ENCODE measurements at regions not wholly inside any gene's neighbourhood (a gene's known extent, or its start where the extent isn't known, plus 50 kb on each side); places are given as distances from the start of the nearest gene placed in this dataset.
"Not testable (repeated sequence)": the region's sequence is repeated elsewhere in the genome, so short reads cannot be mapped to it uniquely, and the experiment has no call there.

DNA sequence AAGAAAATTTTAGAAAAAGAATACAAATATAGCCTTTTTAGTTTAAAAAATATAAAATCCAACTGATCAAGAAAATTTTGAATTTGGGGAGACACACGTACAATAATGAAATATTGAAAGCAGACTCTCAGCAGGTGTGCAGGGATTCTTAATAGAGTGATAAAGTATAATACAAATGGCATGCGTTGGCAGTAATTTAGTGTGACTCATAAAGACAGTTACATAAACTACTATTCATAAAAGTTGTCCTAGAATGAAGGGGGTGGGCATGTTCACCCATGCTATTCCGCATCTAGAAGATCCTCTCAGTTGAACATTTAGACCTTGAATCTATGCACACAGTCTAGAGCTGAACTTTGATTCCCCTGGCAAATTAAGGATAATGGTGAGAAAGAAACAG is 200.4 kb upstream of the AVPR1A start:
- WGBS (ENCODE audit: insufficient coverage) = no CpG with 5 or more reads among the region's 3 CpGs
- no peaks in the 10 kb centered on the region for H3K4me1 Mint-ChIP-seq
- Histone ChIP-seq H4K20me1 (ENCODE audit: control insufficient read depth, insufficient read depth, low read length, poor library complexity, severe bottlenecking) (no peaks in the 10 kb centered on the region), H3K27me3 (replicated peaks in 1 of 4; ENCODE audit: control extremely low read depth in 1 of 4, control insufficient read depth in 3 of 4, insufficient read depth in 4 of 4, low read length in 3 of 4) (no peaks in the 10 kb centered on the region), H3K36me3 (replicated peaks in 1 of 2; ENCODE audit: control extremely low read depth in 1 of 2, control insufficient read depth in 1 of 2, extremely low read depth in 1 of 2, insufficient read depth in 2 of 2, low read length in 1 of 2) (no peaks in the 10 kb centered on the region), H3K9ac (ENCODE audit: low read length) (no peak overlapping the region), H3K4me2 (replicated peaks; ENCODE audit: low read depth, low read length, poor library complexity, severe bottlenecking) (no peak overlapping the region), H3K9me3 (ENCODE audit: control extremely low read depth in 1 of 3, control insufficient read depth in 2 of 3, insufficient read depth in 1 of 3, low read length in 2 of 3) (no peaks in the 10 kb centered on the region), H3K4me3 (ENCODE audit: control extremely low read depth in 1 of 5, extremely low read depth in 1 of 5, insufficient read depth in 1 of 5, low read depth in 2 of 5, low read length in 4 of 5) (no peak overlapping the region), H3K27ac (ENCODE audit: low read length in 2 of 2) (no peak overlapping the region), H2AFZ (ENCODE audit: insufficient read depth, low read depth, low read length, poor library complexity, severe bottlenecking) (no peak overlapping the region), H3K4me1 (ENCODE audit: control insufficient read depth in 2 of 2, insufficient read depth in 2 of 2, low read length in 2 of 2) (no peaks in the 10 kb centered on the region), H3K79me2 (ENCODE audit: control insufficient read depth, insufficient read depth, low read length) (no peaks in the 10 kb centered on the region)
- no peak overlapping the region for H3K27ac Mint-ChIP-seq
- DNase-seq = no peak
- H3K27me3 Mint-ChIP-seq = no peaks in the 10 kb centered on the region
- CTCF ChIA-PET = no interaction called here
- intact Hi-C loops (cut with micrococcal nuclease) = no loop called here
- POLR2A ChIA-PET = no interaction called here
- no peaks in the 10 kb centered on the region for H3K9me3 Mint-ChIP-seq (ENCODE audit: insufficient read depth)
- no peak for ATAC-seq (ENCODE audit: low read depth)
- no peak for TF ChIP-seq EZH2 (IDR thresholded peaks at IDR 0.05; ENCODE audit: borderline replicate concordance, insufficient read depth, low read depth, low read length, poor library complexity, severe bottlenecking)
- TF ChIP-seq, protein P1, sequence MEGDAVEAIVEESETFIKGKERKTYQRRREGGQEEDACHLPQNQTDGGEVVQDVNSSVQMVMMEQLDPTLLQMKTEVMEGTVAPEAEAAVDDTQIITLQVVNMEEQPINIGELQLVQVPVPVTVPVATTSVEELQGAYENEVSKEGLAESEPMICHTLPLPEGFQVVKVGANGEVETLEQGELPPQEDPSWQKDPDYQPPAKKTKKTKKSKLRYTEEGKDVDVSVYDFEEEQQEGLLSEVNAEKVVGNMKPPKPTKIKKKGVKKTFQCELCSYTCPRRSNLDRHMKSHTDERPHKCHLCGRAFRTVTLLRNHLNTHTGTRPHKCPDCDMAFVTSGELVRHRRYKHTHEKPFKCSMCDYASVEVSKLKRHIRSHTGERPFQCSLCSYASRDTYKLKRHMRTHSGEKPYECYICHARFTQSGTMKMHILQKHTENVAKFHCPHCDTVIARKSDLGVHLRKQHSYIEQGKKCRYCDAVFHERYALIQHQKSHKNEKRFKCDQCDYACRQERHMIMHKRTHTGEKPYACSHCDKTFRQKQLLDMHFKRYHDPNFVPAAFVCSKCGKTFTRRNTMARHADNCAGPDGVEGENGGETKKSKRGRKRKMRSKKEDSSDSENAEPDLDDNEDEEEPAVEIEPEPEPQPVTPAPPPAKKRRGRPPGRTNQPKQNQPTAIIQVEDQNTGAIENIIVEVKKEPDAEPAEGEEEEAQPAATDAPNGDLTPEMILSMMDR (IDR thresholded peaks at IDR 0.05) = no peak
- H3K4me3 Mint-ChIP-seq = no peak overlapping the region

- Mint-ChIP-seq H3K9me3 (ENCODE audit: insufficient read depth) (no peaks in the 10 kb centered on the region), H3K27ac (no peak overlapping the region), H3K4me1 (no peaks in the 10 kb centered on the region), H3K27me3 (no peaks in the 10 kb centered on the region), H3K4me3 (no peak overlapping the region)
- ATAC-seq (ENCODE audit: low read depth) (no peak), DNase-seq (no peak)
- 62% methylated on average over 2 of the region's 3 CpGs for WGBS (ENCODE audit: insufficient coverage)
- intact Hi-C loops (cut with micrococcal nuclease) = no loop called here
- ChIA-PET POLR2A (no interaction called here), CTCF (no interaction called here)
- Histone ChIP-seq H2AFZ (ENCODE audit: insufficient read depth, low read depth, low read length, poor library complexity, severe bottlenecking) (no peak overlapping the region), H3K79me2 (ENCODE audit: control insufficient read depth, insufficient read depth, low read length) (no peaks in the 10 kb centered on the region), H3K27ac (ENCODE audit: low read length in 2 of 2) (no peak overlapping the region), H3K9me3 (ENCODE audit: control extremely low read depth in 1 of 3, control insufficient read depth in 2 of 3, insufficient read depth in 1 of 3, low read length in 2 of 3) (no peaks in the 10 kb centered on the region), H3K9ac (ENCODE audit: low read length) (no peak overlapping the region), H3K36me3 (replicated peaks in 1 of 2; ENCODE audit: control extremely low read depth in 1 of 2, control insufficient read depth in 1 of 2, extremely low read depth in 1 of 2, insufficient read depth in 2 of 2, low read length in 1 of 2) (no peaks in the 10 kb centered on the region), H3K4me2 (replicated peaks; ENCODE audit: low read depth, low read length, poor library complexity, severe bottlenecking) (no peak overlapping the region), H3K4me1 (ENCODE audit: control insufficient read depth in 2 of 2, insufficient read depth in 2 of 2, low read length in 2 of 2) (no peaks in the 10 kb centered on the region), H3K27me3 (replicated peaks in 1 of 4; ENCODE audit: control extremely low read depth in 1 of 4, control insufficient read depth in 3 of 4, insufficient read depth in 4 of 4, low read length in 3 of 4) (no peaks in the 10 kb centered on the region), H3K4me3 (ENCODE audit: control extremely low read depth in 1 of 5, extremely low read depth in 1 of 5, insufficient read depth in 1 of 5, low read depth in 2 of 5, low read length in 4 of 5) (no peak overlapping the region), H4K20me1 (ENCODE audit: control insufficient read depth, insufficient read depth, low read length, poor library complexity, severe bottlenecking) (no peaks in the 10 kb centered on the region)
- no peak for TF ChIP-seq EZH2 (IDR thresholded peaks at IDR 0.05; ENCODE audit: borderline replicate concordance, insufficient read depth, low read depth, low read length, poor library complexity, severe bottlenecking)
- TF ChIP-seq, protein P1 (IDR thresholded peaks at IDR 0.05) = no peak
These were observed 197.6 kb upstream of the AVPR1A start for GRCh38 chr12:63348556-63348955.

DNA sequence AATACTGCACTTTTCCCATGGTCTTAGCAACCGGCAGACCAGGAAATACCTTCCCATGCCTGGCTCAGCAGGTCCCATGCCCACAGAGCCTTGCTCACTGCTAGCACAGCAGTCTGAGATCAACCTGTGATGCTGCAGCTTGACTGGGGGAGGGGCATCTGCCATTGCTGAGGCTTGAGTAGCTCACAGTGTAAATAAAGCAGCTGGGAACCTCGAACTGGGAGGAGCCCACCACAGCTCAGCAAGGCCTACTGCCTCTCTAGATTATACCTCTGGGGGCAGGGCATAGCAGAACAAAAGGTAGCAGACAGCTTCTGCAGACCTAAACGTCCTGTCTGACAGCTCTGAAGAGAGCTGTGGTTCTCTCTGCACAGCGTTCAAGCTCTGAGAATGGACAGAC is 186.2 kb upstream of the AVPR1A start:
- ATAC-seq (ENCODE audit: low read depth); H3K36me3 ChIP-seq (replicated peaks in 1 of 2; ENCODE audit: control extremely low read depth in 1 of 2, control insufficient read depth in 1 of 2, extremely low read depth in 1 of 2, insufficient read depth in 2 of 2, low read length in 1 of 2); H3K4me2 ChIP-seq (replicated peaks; ENCODE audit: low read depth, low read length, poor library complexity, severe bottlenecking); H3K27me3 ChIP-seq (replicated peaks in 1 of 4; ENCODE audit: control extremely low read depth in 1 of 4, control insufficient read depth in 3 of 4, insufficient read depth in 4 of 4, low read length in 3 of 4); H3K4me3 ChIP-seq (ENCODE audit: control extremely low read depth in 1 of 5, extremely low read depth in 1 of 5, insufficient read depth in 1 of 5, low read depth in 2 of 5, low read length in 4 of 5); H3K79me2 ChIP-seq (ENCODE audit: control insufficient read depth, insufficient read depth, low read length); H4K20me1 ChIP-seq (ENCODE audit: control insufficient read depth, insufficient read depth, low read length, poor library complexity, severe bottlenecking); POLR2A ChIA-PET; H3K27ac Mint-ChIP-seq; H3K4me3 Mint-ChIP-seq; H3K4me1 Mint-ChIP-seq; H3K27ac ChIP-seq (ENCODE audit: low read length in 2 of 2); DNase-seq; CTCF ChIA-PET; H3K27me3 Mint-ChIP-seq; H3K9me3 ChIP-seq (ENCODE audit: control extremely low read depth in 1 of 3, control insufficient read depth in 2 of 3, insufficient read depth in 1 of 3, low read length in 2 of 3); intact Hi-C loops (cut with micrococcal nuclease); H2AFZ ChIP-seq (ENCODE audit: insufficient read depth, low read depth, low read length, poor library complexity, severe bottlenecking); H3K4me1 ChIP-seq (ENCODE audit: control insufficient read depth in 2 of 2, insufficient read depth in 2 of 2, low read length in 2 of 2); H3K9me3 Mint-ChIP-seq (ENCODE audit: insufficient read depth); H3K9ac ChIP-seq (ENCODE audit: low read length): not testable (repeated sequence)
- 74% methylated on average over 4 of the region's 4 CpGs for WGBS (ENCODE audit: insufficient coverage)

Measured in B cell (primary cell).